ENCODE measurements at regions not wholly inside any gene's neighbourhood (a gene's known extent, or its start where the extent isn't known, plus 50 kb on each side); places are given as distances from the start of the nearest gene placed in this dataset.

DNA sequence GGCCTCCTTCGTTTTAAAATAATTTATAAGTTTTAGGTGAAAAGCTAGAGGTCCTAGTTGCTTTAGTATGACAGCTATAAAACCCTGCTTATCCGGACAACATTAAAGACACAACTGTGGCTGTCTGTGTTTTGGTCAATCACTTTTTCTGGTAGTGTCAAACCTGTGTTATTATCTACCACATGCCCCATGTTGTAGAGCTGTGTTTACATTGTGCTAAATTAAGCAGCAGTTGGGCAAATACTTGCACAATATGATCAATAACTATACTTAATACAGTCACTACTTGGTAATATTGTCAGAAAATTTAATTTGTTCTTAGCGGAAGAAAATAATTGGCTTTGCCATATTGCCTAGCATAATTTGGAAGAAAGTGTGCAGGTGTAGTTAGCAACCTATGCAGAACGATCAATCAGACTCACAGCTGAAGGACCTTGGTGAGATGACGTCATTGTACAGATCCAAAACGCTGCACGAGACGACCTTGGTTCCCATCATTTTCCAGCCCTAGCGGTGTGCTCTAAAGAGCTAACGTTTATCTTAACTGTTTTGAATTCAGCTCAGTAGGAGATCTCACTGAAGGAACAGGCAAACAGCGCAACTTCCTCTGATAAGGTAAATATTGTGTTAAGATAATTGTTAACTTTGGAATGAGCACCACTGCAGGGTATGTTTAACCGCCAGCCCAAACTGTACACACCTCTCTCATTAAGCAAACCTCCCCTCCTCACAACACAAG lies 476.6 kb downstream of the IRS2 start:
- peak; percentile 34 to 74 (median 54) for DNase-seq

GRCh38 chr13:109307027-109307426 lies 479.4 kb downstream of the IRS2 start:
- intact Hi-C loops (cut with DNase I): no loop called here
- Histone ChIP-seq H3K27me3 (no peaks in the 10 kb centered on the region), H3K4me1 (peaks cover 23% of the 10 kb centered on the region), H3K36me3 (replicated peaks in 1 of 2; ENCODE audit: insufficient read depth in 1 of 2, low read depth in 2 of 2) (no peaks in the 10 kb centered on the region), H3K4me3 (no peak overlapping the region), H3K9me3 (no peaks in the 10 kb centered on the region), H3K27ac (no peak overlapping the region)
- DNase-seq: no peak
- no peak for ATAC-seq
- TF ChIP-seq CTCF (IDR thresholded peaks at IDR 0.05) (no peak), POLR2A (IDR thresholded peaks at IDR 0.05) (no peak)
- WGBS, 2 donors: 83 to 87% methylated on average over 6 of the region's 6 CpGs

More for the DNA sequence above, 476.6 kb downstream of the IRS2 start:
- H3K4me1 ChIP-seq: peaks cover 26% of the 10 kb centered on the region
- no peaks in the 10 kb centered on the region for H3K9me3 ChIP-seq
- intact Hi-C loops (cut with DNase I): no loop called here
- H3K27ac ChIP-seq: peak overlapping the region; percentile 6 to 63 (median 36)
- no peaks in the 10 kb centered on the region for H3K36me3 ChIP-seq (replicated peaks in 1 of 2; ENCODE audit: insufficient read depth in 1 of 2, low read depth in 2 of 2)
- ATAC-seq: peak; percentile 87
- no peak overlapping the region for H3K4me3 ChIP-seq
- H3K27me3 ChIP-seq: no peaks in the 10 kb centered on the region
- WGBS, 2 donors: 23 to 25% methylated on average over 12 of the region's 12 CpGs
- TF ChIP-seq CTCF (IDR thresholded peaks at IDR 0.05): peak in 2 of 7 experiments; percentile 22 to 24
- no peak for TF ChIP-seq POLR2A (IDR thresholded peaks at IDR 0.05)

- intact Hi-C loops (cut with DNase I): no loop called here
- H3K36me3 ChIP-seq (replicated peaks in 1 of 2; ENCODE audit: insufficient read depth in 1 of 2, low read depth in 2 of 2): no peaks in the 10 kb centered on the region
- 79 to 84% methylated on average over 5 of the region's 5 CpGs for WGBS, 2 donors
Measured at GRCh38 chr13:109301726-109302125, 484.7 kb downstream of the IRS2 start.

DNA sequence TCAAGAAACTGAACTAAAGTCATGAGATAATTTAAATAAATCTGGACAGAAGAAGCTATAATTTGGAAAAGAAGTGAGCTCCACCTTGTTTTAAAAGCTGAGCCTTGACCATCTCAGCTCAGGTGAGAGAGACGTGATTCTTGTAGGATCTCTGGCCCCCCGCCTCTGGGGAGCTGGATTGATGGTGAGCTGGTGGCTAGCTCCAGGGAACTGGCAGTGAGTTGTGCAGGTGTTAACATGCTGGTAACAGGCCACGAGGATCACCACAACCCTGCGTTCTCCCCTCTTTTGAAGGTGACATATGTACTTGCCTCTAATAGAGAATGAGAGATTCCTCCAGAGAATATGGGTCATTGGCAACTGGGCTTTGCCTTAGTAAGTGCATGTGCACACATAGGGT lies 485.1 kb downstream of the IRS2 start:
- H3K9me3 ChIP-seq: no peaks in the 10 kb centered on the region
- DNase-seq: no peak
- intact Hi-C loops (cut with DNase I): no loop called here
- TF ChIP-seq POLR2A (IDR thresholded peaks at IDR 0.05) (no peak), CTCF (IDR thresholded peaks at IDR 0.05) (no peak)
- WGBS, 2 donors: 67 to 73% methylated on average over 4 of the region's 4 CpGs
- H3K36me3 ChIP-seq (replicated peaks in 1 of 2; ENCODE audit: insufficient read depth in 1 of 2, low read depth in 2 of 2): no peaks in the 10 kb centered on the region
- no peaks in the 10 kb centered on the region for H3K4me1 ChIP-seq
- no peak overlapping the region for H3K4me3 ChIP-seq
- no peaks in the 10 kb centered on the region for H3K27me3 ChIP-seq
- ATAC-seq: no peak
- no peak overlapping the region for H3K27ac ChIP-seq

More at GRCh38 chr13:109301726-109302125, 484.7 kb downstream of the IRS2 start:
- Histone ChIP-seq H3K27me3 (no peaks in the 10 kb centered on the region), H3K27ac (no peak overlapping the region), H3K4me1 (no peaks in the 10 kb centered on the region), H3K4me3 (no peak overlapping the region), H3K9me3 (no peaks in the 10 kb centered on the region)
- TF ChIP-seq CTCF (IDR thresholded peaks at IDR 0.05): no peak
- no peak for TF ChIP-seq POLR2A (IDR thresholded peaks at IDR 0.05)
- DNase-seq (no peak), ATAC-seq (no peak)

- TF ChIP-seq CTCF (IDR thresholded peaks at IDR 0.05) (no peak), POLR2A (IDR thresholded peaks at IDR 0.05) (no peak)
- Histone ChIP-seq H3K36me3 (replicated peaks in 1 of 2; ENCODE audit: insufficient read depth in 1 of 2, low read depth in 2 of 2) (no peaks in the 10 kb centered on the region), H3K9me3 (peaks cover 0 to 11% (median 0%) of the 10 kb centered on the region in 3 donors), H3K27ac (no peak overlapping the region), H3K4me1 (no peaks in the 10 kb centered on the region), H3K27me3 (no peaks in the 10 kb centered on the region), H3K4me3 (no peak overlapping the region)
- 57 to 59% methylated on average over 2 of the region's 2 CpGs for WGBS, 2 donors
- intact Hi-C loops (cut with DNase I): no loop called here
- ATAC-seq (no peak), DNase-seq (no peak)
Measured at GRCh38 chr13:109297628-109298027, 488.8 kb downstream of the IRS2 start.
